DND-41 (cell line): ENCODE measurements at regions not wholly inside any gene's neighbourhood (a gene's known extent, or its start where the extent isn't known, plus 50 kb on each side); places are given as distances from the start of the nearest gene placed in this dataset.

ENCODE experiments used
- ATAC-seq: fragments of 200-7000 bp; cut with Tn5 transposase; 3 replicates; pipeline ENCODE4 v1.9.1; 2021; ENCODE audit warnings: low read depth; ENCODE audit not compliant: insufficient read depth
- DNase-seq: peaks from one replicate; pipeline ENCODE4 v3.0.0-alpha.2; 2020
- H2AFZ ChIP-seq: 2 replicates; pipeline ENCODE4 v1.6.0; 2012; ENCODE audit warnings: low read depth, low read length
- H3K27ac ChIP-seq: 2 replicates; pipeline ENCODE4 v1.5.1; 2012; ENCODE audit warnings: low read length, inconsistent platforms
- H3K27me3 ChIP-seq: fragments of 200-600 bp; sonication (generic); 2 replicates; pipeline ENCODE4 v1.6.0; 2012; ENCODE audit warnings: low read length, mild to moderate bottlenecking, inconsistent platforms; ENCODE audit not compliant: insufficient read depth, poor library complexity
- H3K36me3 ChIP-seq: 2 replicates; pipeline ENCODE4 v1.5.1; 2012; ENCODE audit warnings: low read length, inconsistent platforms; ENCODE audit not compliant: insufficient read depth
- H3K4me1 ChIP-seq: 2 replicates; pipeline ENCODE4 v1.5.1; 2012; ENCODE audit warnings: mild to moderate bottlenecking, low read length; ENCODE audit not compliant: insufficient read depth
- H3K4me2 ChIP-seq: 2 replicates; pipeline ENCODE4 v1.6.0; 2012; ENCODE audit warnings: mild to moderate bottlenecking, moderate library complexity, low read length, inconsistent platforms; ENCODE audit not compliant: insufficient read depth
- H3K4me3 ChIP-seq, 2 experiments: fragments of 200-600 bp in 1 of 2; shearing (Covaris generic) in 1 of 2; 2 replicates each; pipeline ENCODE4 v1.5.1; 2012 to 2016; ENCODE audit warnings: inconsistent platforms in 2 of 2, low read length in 2 of 2, mild to moderate bottlenecking in 2 of 2, low read depth in 1 of 2, moderate library complexity in 1 of 2
- H3K79me2 ChIP-seq: 2 replicates; pipeline ENCODE4 v1.6.0; 2012; ENCODE audit warnings: low read length, inconsistent platforms; ENCODE audit not compliant: insufficient read depth
- H3K9ac ChIP-seq: 2 replicates; pipeline ENCODE4 v1.6.0; 2012; ENCODE audit warnings: low read depth, mild to moderate bottlenecking, inconsistent platforms, low read length, moderate library complexity
- H3K9me3 ChIP-seq: 2 replicates; pipeline ENCODE4 v1.5.1; 2012; ENCODE audit warnings: low read length, moderate library complexity, mild to moderate bottlenecking, inconsistent platforms; ENCODE audit not compliant: insufficient read depth, severe bottlenecking
- H4K20me1 ChIP-seq: 2 replicates; pipeline ENCODE4 v1.6.0; 2012; ENCODE audit warnings: low read length; ENCODE audit not compliant: insufficient read depth
- EZH2 ChIP-seq: IDR thresholded peaks from 3 replicates; pipeline ENCODE4 v1.6.1; 2012; ENCODE audit warnings: borderline replicate concordance, low read depth, mild to moderate bottlenecking, moderate library complexity, low read length, inconsistent platforms; ENCODE audit not compliant: severe bottlenecking
- TF ChIP-seq, protein P1 (sequence below): IDR thresholded peaks from 2 replicates; pipeline ENCODE4 v1.5.1; 2012; ENCODE audit warnings: borderline replicate concordance, low read length, moderate library complexity, mild to moderate bottlenecking; ENCODE audit not compliant: poor library complexity, severe bottlenecking; ENCODE audit errors: extremely low read depth

GRCh38 chr11:24056051-24056450, 440.8 kb upstream of the LUZP2 start:
- Histone ChIP-seq H3K36me3 (no peaks in the 10 kb centered on the region), H3K4me2 (no peak overlapping the region), H2AFZ (no peak overlapping the region), H3K27ac (no peak overlapping the region), H3K4me1 (no peaks in the 10 kb centered on the region), H3K9ac (no peak overlapping the region), H3K27me3 (no peaks in the 10 kb centered on the region), H3K79me2 (no peaks in the 10 kb centered on the region), H3K9me3 (no peaks in the 10 kb centered on the region), H4K20me1 (no peaks in the 10 kb centered on the region), H3K4me3 (no peak overlapping the region)
- no peak for DNase-seq
- TF ChIP-seq EZH2 = no peak
- TF ChIP-seq, protein P1, sequence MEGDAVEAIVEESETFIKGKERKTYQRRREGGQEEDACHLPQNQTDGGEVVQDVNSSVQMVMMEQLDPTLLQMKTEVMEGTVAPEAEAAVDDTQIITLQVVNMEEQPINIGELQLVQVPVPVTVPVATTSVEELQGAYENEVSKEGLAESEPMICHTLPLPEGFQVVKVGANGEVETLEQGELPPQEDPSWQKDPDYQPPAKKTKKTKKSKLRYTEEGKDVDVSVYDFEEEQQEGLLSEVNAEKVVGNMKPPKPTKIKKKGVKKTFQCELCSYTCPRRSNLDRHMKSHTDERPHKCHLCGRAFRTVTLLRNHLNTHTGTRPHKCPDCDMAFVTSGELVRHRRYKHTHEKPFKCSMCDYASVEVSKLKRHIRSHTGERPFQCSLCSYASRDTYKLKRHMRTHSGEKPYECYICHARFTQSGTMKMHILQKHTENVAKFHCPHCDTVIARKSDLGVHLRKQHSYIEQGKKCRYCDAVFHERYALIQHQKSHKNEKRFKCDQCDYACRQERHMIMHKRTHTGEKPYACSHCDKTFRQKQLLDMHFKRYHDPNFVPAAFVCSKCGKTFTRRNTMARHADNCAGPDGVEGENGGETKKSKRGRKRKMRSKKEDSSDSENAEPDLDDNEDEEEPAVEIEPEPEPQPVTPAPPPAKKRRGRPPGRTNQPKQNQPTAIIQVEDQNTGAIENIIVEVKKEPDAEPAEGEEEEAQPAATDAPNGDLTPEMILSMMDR = no peak
- ATAC-seq = no peak

DNA sequence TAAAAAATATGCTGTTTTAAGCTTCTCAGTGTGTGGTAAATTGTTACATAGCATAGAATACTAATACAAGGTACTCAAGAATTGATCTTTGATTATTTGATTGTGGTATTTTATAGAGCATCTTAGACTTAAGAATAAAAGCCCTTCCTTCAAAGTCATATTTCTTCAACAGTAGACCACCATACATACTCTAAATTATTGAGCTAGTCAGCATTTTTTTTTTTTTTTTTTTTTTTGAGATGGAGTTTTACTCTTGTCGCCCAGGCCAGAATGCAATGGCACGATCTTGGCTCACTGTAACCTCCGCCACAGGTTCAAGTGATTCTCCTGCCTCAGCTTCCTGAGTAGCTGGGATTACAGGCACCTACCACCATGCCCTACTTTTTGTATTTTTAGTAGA, 436.7 kb upstream of the LUZP2 start:
- H3K27me3 ChIP-seq = no peaks in the 10 kb centered on the region
- TF ChIP-seq EZH2 = no peak
- TF ChIP-seq, protein P1 = no peak
- no peak overlapping the region for H3K4me3 ChIP-seq
- no peak for ATAC-seq
- no peak overlapping the region for H3K27ac ChIP-seq
- H3K4me1 ChIP-seq = no peaks in the 10 kb centered on the region
- no peak overlapping the region for H2AFZ ChIP-seq
- H4K20me1 ChIP-seq = no peaks in the 10 kb centered on the region
- H3K9me3 ChIP-seq = no peaks in the 10 kb centered on the region
- DNase-seq = no peak
- no peaks in the 10 kb centered on the region for H3K36me3 ChIP-seq
- no peak overlapping the region for H3K4me2 ChIP-seq
- no peak overlapping the region for H3K9ac ChIP-seq
- no peaks in the 10 kb centered on the region for H3K79me2 ChIP-seq

DNA sequence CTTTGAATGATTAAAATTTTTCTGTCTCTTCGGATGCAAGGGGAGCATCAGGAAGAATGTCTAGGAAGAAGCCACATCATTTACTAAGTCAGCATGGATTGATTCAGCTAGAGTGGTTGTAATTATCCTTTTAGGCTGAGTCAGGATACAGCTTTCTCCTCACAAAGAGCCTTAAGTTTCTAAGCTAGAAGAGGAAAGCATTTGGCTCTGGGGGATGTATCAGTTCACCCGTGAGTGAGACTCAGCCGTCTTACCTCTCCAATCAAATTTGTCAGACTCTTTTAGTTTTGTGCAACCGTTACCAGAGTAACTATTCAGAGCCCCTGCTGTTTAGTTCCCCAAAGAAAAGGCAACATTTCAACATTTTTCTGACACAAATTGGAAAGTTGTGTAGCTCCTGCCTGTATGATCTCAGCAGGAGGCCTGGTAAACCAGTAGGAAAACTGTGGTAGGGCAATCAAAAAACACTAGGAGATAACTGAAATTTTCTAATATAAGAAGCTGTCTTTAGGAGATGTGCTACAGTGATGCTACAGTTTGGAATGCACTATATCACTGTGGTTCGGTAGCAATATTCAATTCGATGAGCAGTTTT, 432.4 kb upstream of the LUZP2 start:
- TF ChIP-seq, protein P1 = no peak
- no peak for TF ChIP-seq EZH2

More for the DNA sequence above, 432.4 kb upstream of the LUZP2 start:
- no peak overlapping the region for H3K27ac ChIP-seq
- no peaks in the 10 kb centered on the region for H3K79me2 ChIP-seq
- ATAC-seq (no peak), DNase-seq (no peak)
- H4K20me1 ChIP-seq = no peaks in the 10 kb centered on the region
- no peak overlapping the region for H2AFZ ChIP-seq
- H3K4me3 ChIP-seq = no peak overlapping the region
- H3K27me3 ChIP-seq = no peaks in the 10 kb centered on the region
- H3K9ac ChIP-seq = no peak overlapping the region
- no peaks in the 10 kb centered on the region for H3K36me3 ChIP-seq
- H3K9me3 ChIP-seq = no peaks in the 10 kb centered on the region
- H3K4me2 ChIP-seq = no peak overlapping the region
- H3K4me1 ChIP-seq = no peaks in the 10 kb centered on the region
